GM06990 (cell line): ENCODE measurements at regions not wholly inside any gene's neighbourhood (a gene's known extent, or its start where the extent isn't known, plus 50 kb on each side); places are given as distances from the start of the nearest gene placed in this dataset.

ENCODE experiments used
- DNase-seq: peaks from one replicate; pipeline ENCODE4 v3.0.0-alpha.2; 2011; ENCODE audit not compliant: insufficient read length; ENCODE audit errors: extremely low read depth
- H3K27me3 ChIP-seq: replicated peaks from 2 replicates; pipeline ENCODE4 v1.6.0; 2011; ENCODE audit warnings: low read length; ENCODE audit not compliant: control insufficient read depth, insufficient read depth
- H3K36me3 ChIP-seq: 2 replicates; pipeline ENCODE4 v1.5.1; 2011; ENCODE audit warnings: low read length; ENCODE audit not compliant: control insufficient read depth, insufficient read depth
- H3K4me3 ChIP-seq: replicated peaks from 2 replicates; pipeline ENCODE4 v1.5.1; 2011; ENCODE audit warnings: low read depth, mild to moderate bottlenecking, control low read depth, low read length
- TF ChIP-seq, protein P1 (sequence below): IDR thresholded peaks from 2 replicates; pipeline ENCODE4 v1.5.1; 2011; ENCODE audit warnings: low read length, control low read depth, mild to moderate bottlenecking, inconsistent platforms; ENCODE audit not compliant: insufficient read depth, poor library complexity, severe bottlenecking

GRCh38 chr11:71186806-71187205, 65.6 kb downstream of the SHANK2 start:
- no peak for DNase-seq
- TF ChIP-seq, protein P1, sequence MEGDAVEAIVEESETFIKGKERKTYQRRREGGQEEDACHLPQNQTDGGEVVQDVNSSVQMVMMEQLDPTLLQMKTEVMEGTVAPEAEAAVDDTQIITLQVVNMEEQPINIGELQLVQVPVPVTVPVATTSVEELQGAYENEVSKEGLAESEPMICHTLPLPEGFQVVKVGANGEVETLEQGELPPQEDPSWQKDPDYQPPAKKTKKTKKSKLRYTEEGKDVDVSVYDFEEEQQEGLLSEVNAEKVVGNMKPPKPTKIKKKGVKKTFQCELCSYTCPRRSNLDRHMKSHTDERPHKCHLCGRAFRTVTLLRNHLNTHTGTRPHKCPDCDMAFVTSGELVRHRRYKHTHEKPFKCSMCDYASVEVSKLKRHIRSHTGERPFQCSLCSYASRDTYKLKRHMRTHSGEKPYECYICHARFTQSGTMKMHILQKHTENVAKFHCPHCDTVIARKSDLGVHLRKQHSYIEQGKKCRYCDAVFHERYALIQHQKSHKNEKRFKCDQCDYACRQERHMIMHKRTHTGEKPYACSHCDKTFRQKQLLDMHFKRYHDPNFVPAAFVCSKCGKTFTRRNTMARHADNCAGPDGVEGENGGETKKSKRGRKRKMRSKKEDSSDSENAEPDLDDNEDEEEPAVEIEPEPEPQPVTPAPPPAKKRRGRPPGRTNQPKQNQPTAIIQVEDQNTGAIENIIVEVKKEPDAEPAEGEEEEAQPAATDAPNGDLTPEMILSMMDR = no peak

DNA sequence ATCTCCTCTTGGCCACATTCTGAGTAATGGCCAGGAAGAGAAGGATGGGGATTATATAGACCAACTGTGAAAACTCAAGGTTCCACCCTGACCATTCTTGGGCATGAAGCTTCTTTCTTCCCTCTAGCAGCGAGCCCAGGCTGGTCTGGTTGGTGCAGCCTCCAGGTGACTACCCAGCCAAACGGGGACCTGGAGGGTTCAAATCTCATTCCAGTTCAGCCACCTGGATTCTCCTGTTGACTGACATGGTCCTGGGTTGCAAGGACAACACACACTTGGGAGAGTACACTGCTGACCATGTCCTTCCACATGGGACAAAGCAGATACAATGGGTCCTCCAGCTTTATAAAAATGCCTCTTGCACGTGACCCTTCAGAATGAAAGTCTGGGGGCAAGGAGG, 67.0 kb downstream of the SHANK2 start:
- H3K36me3 ChIP-seq = no peaks in the 10 kb centered on the region
- TF ChIP-seq, protein P1 = no peak
- no peak overlapping the region for H3K4me3 ChIP-seq
- no peaks in the 10 kb centered on the region; the same call in 1 of the 2 replicates for H3K27me3 ChIP-seq
- no peak for DNase-seq

More at GRCh38 chr11:71186806-71187205, 65.6 kb downstream of the SHANK2 start:
- no peaks in the 10 kb centered on the region; the same call in none of the 2 replicates for H3K27me3 ChIP-seq
- no peak overlapping the region for H3K4me3 ChIP-seq
- H3K36me3 ChIP-seq = no peaks in the 10 kb centered on the region

GRCh38 chr11:71184421-71185210, 67.8 kb downstream of the SHANK2 start:
- H3K36me3 ChIP-seq = no peaks in the 10 kb centered on the region
- H3K27me3 ChIP-seq = peaks cover 2% of the 10 kb centered on the region; the same call in 1 of the 2 replicates
- H3K4me3 ChIP-seq = no peak overlapping the region
- TF ChIP-seq, protein P1 = no peak
- DNase-seq = no peak

DNA sequence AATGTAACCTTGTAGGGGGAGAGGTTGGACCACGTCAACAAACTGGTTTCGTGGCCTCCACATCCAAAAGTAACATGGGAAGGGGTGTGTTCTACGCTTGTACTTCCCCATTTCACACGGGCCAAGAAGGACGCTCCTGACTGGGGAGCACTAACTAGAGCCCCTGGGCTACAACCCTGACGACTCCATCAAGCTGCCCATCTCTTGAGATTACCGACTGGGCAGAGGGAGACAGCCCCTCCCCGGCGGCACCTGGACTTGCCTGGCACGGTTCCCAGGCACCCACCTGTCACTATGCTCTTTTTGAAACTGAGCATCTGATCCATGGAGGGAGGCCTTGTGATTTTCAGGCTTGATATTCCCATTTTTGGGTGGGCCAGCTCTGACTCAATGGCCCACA, 68.5 kb downstream of the SHANK2 start:
- no peak overlapping the region for H3K4me3 ChIP-seq
- H3K36me3 ChIP-seq = no peaks in the 10 kb centered on the region
- TF ChIP-seq, protein P1 = no peak
- no peak for DNase-seq
- peaks cover 2% of the 10 kb centered on the region; the same call in 1 of the 2 replicates for H3K27me3 ChIP-seq

GRCh38 chr11:71182791-71183677, 69.3 kb downstream of the SHANK2 start:
- H3K4me3 ChIP-seq = no peak overlapping the region
- TF ChIP-seq, protein P1 = no peak
- H3K36me3 ChIP-seq = no peaks in the 10 kb centered on the region
- no peak for DNase-seq
- peaks cover 2% of the 10 kb centered on the region; the same call in 1 of the 2 replicates for H3K27me3 ChIP-seq
